GM12892 (cell line): ENCODE measurements at regions not wholly inside any gene's neighbourhood (a gene's known extent, or its start where the extent isn't known, plus 50 kb on each side); places are given as distances from the start of the nearest gene placed in this dataset.

Experiments
- DNase-seq: peaks from one replicate; pipeline ENCODE4 v3.0.0; 2011; ENCODE audit not compliant: insufficient read length
- FAIRE-seq: peaks from 2 replicates; lab custom pipeline; 2011; peaks lifted over from hg19 to GRCh38; lab: Jason Lieb, UNC
- POLR2A ChIP-seq: IDR thresholded peaks from 2 replicates; pipeline ENCODE4 v1.6.1; 2011; ENCODE audit warnings: low read depth, low read length, control low read depth
- POLR2AphosphoS5 ChIP-seq: IDR thresholded peaks from 2 replicates; pipeline ENCODE4 v1.6.1; 2011; ENCODE audit warnings: low read depth, low read length, control low read depth
- TAF1 ChIP-seq: IDR thresholded peaks from 2 replicates; pipeline ENCODE4 v1.6.1; 2011; ENCODE audit warnings: low read depth, mild to moderate bottlenecking, control low read depth, low read length, borderline replicate concordance

DNA sequence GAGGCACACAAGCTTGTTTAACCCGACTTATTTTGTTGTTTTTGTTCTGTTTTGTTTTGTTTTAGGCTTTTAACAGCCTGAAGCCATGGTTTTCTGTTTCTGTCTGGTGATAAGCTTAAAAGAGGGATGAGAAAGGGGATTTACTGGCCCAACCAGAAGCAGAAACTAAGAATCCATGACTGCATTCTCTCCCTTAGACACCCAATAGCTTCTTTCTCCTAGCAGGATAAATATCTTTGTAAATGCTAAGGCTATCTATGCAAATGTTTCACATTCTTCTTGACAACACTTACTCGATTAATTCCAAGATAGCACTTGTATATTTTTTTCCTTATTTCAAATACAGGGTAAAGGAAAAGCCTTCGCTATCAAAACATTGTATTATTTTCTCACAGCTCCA is 53.7 kb upstream of the SMAD1 start:
- no peak for DNase-seq
- TF ChIP-seq POLR2A: no peak
- TF ChIP-seq POLR2AphosphoS5: no peak
- TF ChIP-seq TAF1: no peak
- FAIRE-seq: no peak

GRCh38 chr4:145427221-145427620 is 54.4 kb upstream of the SMAD1 start:
- TF ChIP-seq TAF1: no peak
- no peak for TF ChIP-seq POLR2AphosphoS5
- no peak for TF ChIP-seq POLR2A
- DNase-seq: no peak
- FAIRE-seq: no peak

GRCh38 chr4:145423017-145423708 is 58.5 kb upstream of the SMAD1 start:
- no peak for TF ChIP-seq TAF1
- no peak for TF ChIP-seq POLR2A
- no peak for TF ChIP-seq POLR2AphosphoS5
- no peak for DNase-seq
- no peak for FAIRE-seq

DNA sequence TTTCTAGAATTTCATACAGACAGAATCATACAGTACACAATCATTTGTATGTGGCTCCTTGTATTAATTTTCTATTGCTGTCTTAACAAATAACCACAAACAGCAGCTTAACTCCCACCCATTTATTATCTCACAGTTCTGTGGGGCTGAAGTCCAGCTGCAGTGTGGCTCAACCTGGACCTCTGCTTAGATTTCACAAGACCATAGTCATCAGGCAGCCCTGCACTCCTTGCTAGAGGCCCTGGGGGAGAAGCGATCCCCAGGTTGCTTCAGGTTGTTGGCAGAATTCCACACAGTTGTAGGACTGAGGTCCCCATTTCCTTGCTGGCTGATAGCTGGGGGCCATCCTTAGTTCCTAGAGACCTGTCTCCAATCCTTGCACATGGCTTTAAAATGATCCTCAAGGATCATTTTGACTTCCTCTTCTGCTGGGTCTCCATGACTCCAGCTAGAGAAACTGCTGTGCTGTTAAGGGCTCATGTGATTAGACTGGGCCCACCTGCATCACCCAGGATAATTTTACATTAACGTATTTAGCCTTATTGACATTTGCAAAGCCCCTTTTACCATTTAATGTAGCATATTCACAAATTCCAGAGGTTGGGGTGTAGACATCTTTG is 60.9 kb upstream of the SMAD1 start:
- DNase-seq (no peak), FAIRE-seq (no peak)
- no peak for TF ChIP-seq POLR2A
- TF ChIP-seq TAF1: no peak
- no peak for TF ChIP-seq POLR2AphosphoS5

- DNase-seq (no peak), FAIRE-seq (no peak)
- TF ChIP-seq TAF1 (no peak), POLR2AphosphoS5 (no peak), POLR2A (no peak)
These were observed 62.9 kb upstream of the SMAD1 start for GRCh38 chr4:145418739-145419138.

GRCh38 chr4:145417348-145418130 is 64.1 kb upstream of the SMAD1 start:
- FAIRE-seq: no peak
- TF ChIP-seq POLR2A: no peak
- no peak for TF ChIP-seq POLR2AphosphoS5
- TF ChIP-seq TAF1: no peak
- no peak for DNase-seq

DNA sequence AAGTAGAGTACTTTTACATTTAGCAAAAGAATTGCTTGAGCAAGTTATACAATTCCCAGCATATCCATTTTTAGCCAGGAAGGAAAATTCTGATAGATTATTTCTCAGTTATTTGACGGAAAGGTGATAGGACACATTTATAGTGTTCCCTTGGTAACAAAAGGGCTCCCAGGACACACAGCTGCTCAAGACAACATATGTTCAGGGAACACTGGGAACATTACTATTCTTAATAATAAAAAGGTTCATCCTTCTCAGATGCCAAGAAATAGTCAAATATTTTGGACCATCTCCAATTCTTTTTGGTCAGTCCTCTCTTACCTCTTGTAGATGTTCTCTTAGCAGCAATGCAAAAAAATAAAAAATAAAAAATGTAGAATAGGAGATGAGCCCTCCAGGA is 66.8 kb upstream of the SMAD1 start:
- FAIRE-seq (no peak), DNase-seq (no peak)
- no peak for TF ChIP-seq TAF1
- TF ChIP-seq POLR2AphosphoS5: no peak
- no peak for TF ChIP-seq POLR2A

- DNase-seq (no peak), FAIRE-seq (no peak)
- TF ChIP-seq TAF1 (no peak), POLR2A (no peak), POLR2AphosphoS5 (no peak)
These were observed 67.4 kb upstream of the SMAD1 start for GRCh38 chr4:145414226-145414625.

DNA sequence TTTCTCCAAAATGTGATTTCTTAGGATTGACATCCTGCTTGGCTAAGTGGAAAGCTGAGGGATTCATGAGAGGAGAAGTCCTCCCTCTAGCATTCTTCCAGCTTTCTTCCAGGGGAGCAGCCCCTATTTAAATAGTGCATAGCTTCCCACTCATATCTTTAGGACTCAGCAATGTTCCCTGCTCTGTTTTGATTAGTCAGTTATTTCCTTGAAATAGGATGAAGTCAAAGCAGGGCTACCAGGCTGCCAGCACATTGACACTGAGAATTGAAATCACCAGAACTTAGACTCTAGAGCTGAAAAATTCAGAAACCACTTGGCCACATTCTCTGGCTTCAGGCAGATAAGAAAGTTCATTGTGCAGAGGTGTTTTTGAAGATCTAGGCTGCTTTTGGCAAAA is 74.7 kb upstream of the SMAD1 start:
- FAIRE-seq (no peak), DNase-seq (no peak)
- no peak for TF ChIP-seq TAF1
- TF ChIP-seq POLR2AphosphoS5: no peak
- no peak for TF ChIP-seq POLR2A

- no peak for TF ChIP-seq TAF1
- TF ChIP-seq POLR2AphosphoS5: no peak
- no peak for TF ChIP-seq POLR2A
- DNase-seq (no peak), FAIRE-seq (no peak)
These were observed 76.9 kb upstream of the SMAD1 start for GRCh38 chr4:145404761-145405160.

DNA sequence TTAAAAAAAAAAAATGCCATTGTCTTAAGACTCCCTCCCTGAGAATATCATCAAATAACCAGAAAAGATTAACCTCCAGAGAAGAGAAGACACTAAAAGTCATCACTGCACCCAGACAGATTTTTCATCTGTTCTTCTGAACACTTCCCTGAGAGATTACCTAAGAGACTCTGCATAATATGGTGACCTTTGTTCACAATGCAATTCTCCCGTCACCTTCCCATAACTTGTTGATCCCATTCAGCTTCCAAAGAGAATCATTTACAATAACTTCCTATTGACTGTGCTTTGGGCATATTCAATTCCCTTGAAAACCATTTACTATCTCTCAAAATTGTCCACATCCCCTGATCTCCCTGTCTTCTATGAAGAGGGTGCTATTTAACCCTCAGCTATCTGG is 85.1 kb upstream of the SMAD1 start:
- FAIRE-seq (no peak), DNase-seq (no peak)
- TF ChIP-seq POLR2AphosphoS5 (no peak), TAF1 (no peak), POLR2A (no peak)

DNA sequence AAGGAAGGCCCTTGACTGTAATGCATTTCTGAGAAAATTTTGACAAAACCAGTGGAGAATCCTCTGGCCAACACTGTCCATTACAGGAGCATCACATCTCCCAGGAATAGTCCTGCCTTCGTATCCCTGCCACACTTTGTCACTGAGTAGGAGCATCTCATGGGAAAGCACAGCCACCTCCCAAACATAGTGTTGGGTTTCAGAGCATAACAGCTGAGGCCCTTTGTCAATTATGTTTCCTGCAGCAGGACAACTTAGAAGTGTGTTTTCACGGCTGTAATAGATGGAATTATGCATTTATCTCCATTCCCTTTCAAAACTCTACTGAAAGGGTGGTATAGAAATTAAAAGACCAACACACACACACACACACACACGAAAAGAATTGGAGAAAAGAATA is 91.1 kb upstream of the SMAD1 start:
- FAIRE-seq (no peak), DNase-seq (no peak)
- no peak for TF ChIP-seq POLR2A
- TF ChIP-seq TAF1: no peak
- TF ChIP-seq POLR2AphosphoS5: no peak
